ENCODE measurements at regions not wholly inside any gene's neighbourhood (a gene's known extent, or its start where the extent isn't known, plus 50 kb on each side); places are given as distances from the start of the nearest gene placed in this dataset.

DNA sequence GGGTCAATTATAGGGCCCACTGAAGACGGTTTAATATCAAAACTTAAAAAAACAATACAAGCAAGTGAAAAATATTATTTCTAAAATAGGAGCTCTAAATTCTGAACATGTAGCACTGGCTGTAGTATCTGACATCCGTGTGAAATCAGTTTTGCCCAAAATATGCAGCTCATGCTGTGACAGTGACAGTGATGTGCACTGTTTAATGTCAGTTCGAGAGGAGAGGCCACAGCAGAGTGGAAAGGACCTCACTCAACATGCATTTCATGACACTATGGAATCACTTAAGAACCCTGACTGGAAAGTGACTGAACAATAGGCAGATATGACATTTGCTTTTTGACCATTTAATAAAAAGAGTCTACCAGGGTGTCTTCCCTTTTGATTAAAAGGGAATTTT lies 397.0 kb downstream of the FRK start:
- TF ChIP-seq SIN3A (conservative IDR thresholded peaks at IDR 0.05 in 1 of 2, IDR thresholded peaks at IDR 0.05 in 1 of 2; ENCODE audit: low read depth in 1 of 2, low read length in 2 of 2) (no peak), POLR2A (IDR thresholded peaks at IDR 0.05; ENCODE audit: control extremely low read depth in 1 of 2, low read depth in 2 of 2, low read length in 2 of 2) (no peak), EP300 (IDR thresholded peaks at IDR 0.05; ENCODE audit: borderline replicate concordance in 1 of 2, low read depth in 2 of 2, low read length in 2 of 2) (no peak), RXRA (IDR thresholded peaks at IDR 0.05; ENCODE audit: insufficient read depth, low read depth, low read length) (no peak), CEBPB (IDR thresholded peaks at IDR 0.05; ENCODE audit: low read depth, low read length) (no peak), POLR2AphosphoS5 (IDR thresholded peaks at IDR 0.05; ENCODE audit: low read depth, low read length) (no peak), RFX5 (IDR thresholded peaks at IDR 0.05; ENCODE audit: borderline replicate concordance, low read depth, low read length) (no peak)
- TF ChIP-seq, protein P1, sequence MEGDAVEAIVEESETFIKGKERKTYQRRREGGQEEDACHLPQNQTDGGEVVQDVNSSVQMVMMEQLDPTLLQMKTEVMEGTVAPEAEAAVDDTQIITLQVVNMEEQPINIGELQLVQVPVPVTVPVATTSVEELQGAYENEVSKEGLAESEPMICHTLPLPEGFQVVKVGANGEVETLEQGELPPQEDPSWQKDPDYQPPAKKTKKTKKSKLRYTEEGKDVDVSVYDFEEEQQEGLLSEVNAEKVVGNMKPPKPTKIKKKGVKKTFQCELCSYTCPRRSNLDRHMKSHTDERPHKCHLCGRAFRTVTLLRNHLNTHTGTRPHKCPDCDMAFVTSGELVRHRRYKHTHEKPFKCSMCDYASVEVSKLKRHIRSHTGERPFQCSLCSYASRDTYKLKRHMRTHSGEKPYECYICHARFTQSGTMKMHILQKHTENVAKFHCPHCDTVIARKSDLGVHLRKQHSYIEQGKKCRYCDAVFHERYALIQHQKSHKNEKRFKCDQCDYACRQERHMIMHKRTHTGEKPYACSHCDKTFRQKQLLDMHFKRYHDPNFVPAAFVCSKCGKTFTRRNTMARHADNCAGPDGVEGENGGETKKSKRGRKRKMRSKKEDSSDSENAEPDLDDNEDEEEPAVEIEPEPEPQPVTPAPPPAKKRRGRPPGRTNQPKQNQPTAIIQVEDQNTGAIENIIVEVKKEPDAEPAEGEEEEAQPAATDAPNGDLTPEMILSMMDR (IDR thresholded peaks at IDR 0.05; ENCODE audit: control extremely low read depth in 1 of 3, insufficient read depth in 1 of 3, low read depth in 1 of 3, low read length in 3 of 3) = no peak
